GM18502 (cell line): ENCODE measurements at regions not wholly inside any gene's neighbourhood (a gene's known extent, or its start where the extent isn't known, plus 50 kb on each side); places are given as distances from the start of the nearest gene placed in this dataset.

Source experiments
- ATAC-seq: cut with Tn5 transposase; IDR thresholded peaks from one replicate; pipeline ENCODE4 v1.9.1; 2021; ENCODE audit warnings: mild to moderate bottlenecking; ENCODE audit not compliant: unreplicated experiment, poor library complexity

GRCh38 chr11:42114927-42115326 lies 655.5 kb upstream of the LRRC4C start:
- no peak for ATAC-seq

- ATAC-seq = no peak
Observed at GRCh38 chr11:42138454-42138853, 679.0 kb upstream of the LRRC4C start.

- ATAC-seq = no peak
Observed at GRCh38 chr11:42145311-42145710, 685.9 kb upstream of the LRRC4C start.

GRCh38 chr11:42161886-42162285 lies 702.4 kb upstream of the LRRC4C start:
- ATAC-seq = no peak

- ATAC-seq = no peak
Observed at GRCh38 chr11:42169191-42169590, 709.7 kb upstream of the LRRC4C start.

- no peak for ATAC-seq
Observed at GRCh38 chr11:42170601-42171000, 711.1 kb upstream of the LRRC4C start.

GRCh38 chr11:42171046-42171445 lies 711.6 kb upstream of the LRRC4C start:
- no peak for ATAC-seq

- ATAC-seq = no peak
Observed at GRCh38 chr11:42172441-42172840, 713.0 kb upstream of the LRRC4C start.

- no peak for ATAC-seq
Observed at GRCh38 chr11:42175203-42175602, 715.8 kb upstream of the LRRC4C start.

- no peak for ATAC-seq
Observed at GRCh38 chr11:42179216-42179615, 719.8 kb upstream of the LRRC4C start.

- ATAC-seq = no peak
Observed at GRCh38 chr11:42195289-42196013, 736.0 kb upstream of the LRRC4C start.

- no peak for ATAC-seq
Observed at GRCh38 chr11:42200311-42200710, 740.9 kb upstream of the LRRC4C start.

GRCh38 chr11:42201603-42202148 lies 742.2 kb upstream of the LRRC4C start:
- ATAC-seq = no peak

GRCh38 chr11:42205518-42205917 lies 746.1 kb upstream of the LRRC4C start:
- ATAC-seq = no peak

GRCh38 chr11:42225664-42226063 lies 766.2 kb upstream of the LRRC4C start:
- ATAC-seq = no peak

- ATAC-seq = no peak
Observed at GRCh38 chr11:42232673-42233072, 773.2 kb upstream of the LRRC4C start.

- ATAC-seq = no peak
Observed at GRCh38 chr11:42234451-42234951, 775.0 kb upstream of the LRRC4C start.

- no peak for ATAC-seq
Observed at GRCh38 chr11:42237701-42238235, 778.3 kb upstream of the LRRC4C start.

GRCh38 chr11:42239188-42239587 lies 779.7 kb upstream of the LRRC4C start:
- no peak for ATAC-seq

- ATAC-seq = no peak
Observed at GRCh38 chr11:42243385-42243784, 783.9 kb upstream of the LRRC4C start.

- no peak for ATAC-seq
Observed at GRCh38 chr11:42244376-42244775, 784.9 kb upstream of the LRRC4C start.

GRCh38 chr11:42249401-42249800 lies 789.9 kb upstream of the LRRC4C start:
- ATAC-seq = no peak
